Neural cell (in vitro differentiated cells): ENCODE measurements at regions not wholly inside any gene's neighbourhood (a gene's known extent, or its start where the extent isn't known, plus 50 kb on each side); places are given as distances from the start of the nearest gene placed in this dataset.
A peak's percentile ranks its signal among the peaks of the same experiment; 100 is the strongest.

Experiments
- H2AFZ ChIP-seq: fragments of 200-600, 300-800 bp; sonication (generic), shearing (Covaris generic); 2 replicates; pipeline ENCODE4 v1.6.0; 2014; ENCODE audit warnings: low read depth, mild to moderate bottlenecking, antibody characterized with exemption, low read length, moderate library complexity
- H3F3A ChIP-seq: fragments of 200-600 bp; shearing (Covaris generic); 2 replicates; pipeline ENCODE4 v1.6.1; 2016; ENCODE audit warnings: mild to moderate bottlenecking, moderate library complexity, mixed read lengths, antibody characterized with exemption, low read length; ENCODE audit not compliant: insufficient read depth, poor library complexity, severe bottlenecking
- H3K27ac ChIP-seq: fragments of 200-600, 300-800 bp; sonication (generic), shearing (Covaris generic); 2 replicates; pipeline ENCODE4 v1.5.1; 2014; ENCODE audit warnings: mild to moderate bottlenecking, low read length, moderate library complexity
- H3K27me3 ChIP-seq: fragments of 300-800, 200-600 bp; sonication (generic), shearing (Covaris generic); 2 replicates; pipeline ENCODE4 v1.6.0; 2014; ENCODE audit warnings: mild to moderate bottlenecking, low read depth, low read length, moderate library complexity; ENCODE audit not compliant: insufficient read depth
- H3K36me3 ChIP-seq: fragments of 300-800, 200-600 bp; sonication (generic), shearing (Covaris generic); 2 replicates; pipeline ENCODE4 v1.5.1; 2014; ENCODE audit warnings: mild to moderate bottlenecking, antibody characterized with exemption, low read length, moderate library complexity; ENCODE audit not compliant: insufficient read depth
- H3K4me2 ChIP-seq: fragments of 300-800, 200-600 bp; sonication (generic), shearing (Covaris generic); 2 replicates; pipeline ENCODE4 v1.6.0; 2014; ENCODE audit warnings: mild to moderate bottlenecking, low read length
- H3K4me3 ChIP-seq: fragments of 300-800, 200-600 bp; sonication (generic), shearing (Covaris generic); 2 replicates; pipeline ENCODE4 v1.5.1; 2014; ENCODE audit warnings: mild to moderate bottlenecking, low read length, moderate library complexity
- H3K79me2 ChIP-seq: fragments of 200-600 bp; shearing (Covaris generic); replicated peaks from 2 replicates; pipeline ENCODE4 v1.6.0; 2014; ENCODE audit warnings: mild to moderate bottlenecking, low read length, moderate library complexity; ENCODE audit not compliant: insufficient read depth
- H3K9ac ChIP-seq: fragments of 300-800, 200-600 bp; sonication (generic), shearing (Covaris generic); 2 replicates; pipeline ENCODE4 v1.6.1; 2016; ENCODE audit warnings: mild to moderate bottlenecking, low read length, mixed read lengths
- H3K9me2 ChIP-seq: fragments of 200-600 bp; shearing (Covaris generic); 2 replicates; pipeline ENCODE4 v1.6.1; 2016; ENCODE audit warnings: mild to moderate bottlenecking, low read length, mixed read lengths; ENCODE audit not compliant: insufficient read depth
- H3K9me3 ChIP-seq: fragments of 200-600, 300-800 bp; sonication (generic), shearing (Covaris generic); 2 replicates; pipeline ENCODE4 v1.6.1; 2016; ENCODE audit warnings: mild to moderate bottlenecking, mixed run types, low read length, moderate library complexity, mixed read lengths
- H4K20me1 ChIP-seq: fragments of 200-600 bp; shearing (Covaris generic); 2 replicates; pipeline ENCODE4 v1.6.1; 2016; ENCODE audit warnings: mild to moderate bottlenecking, mixed run types; ENCODE audit not compliant: insufficient read depth
- CTCF ChIP-seq: fragments of 450-650 bp; IDR thresholded peaks from 2 replicates; pipeline ENCODE4 v1.5.1; 2014; ENCODE audit warnings: antibody characterized with exemption, mild to moderate bottlenecking, moderate library complexity; ENCODE audit not compliant: poor library complexity, severe bottlenecking
- EP300 ChIP-seq: fragments of 450-650 bp; conservative IDR thresholded peaks from 2 replicates; pipeline ENCODE4 v1.6.1; 2014; ENCODE audit warnings: antibody characterized with exemption, mild to moderate bottlenecking, moderate library complexity; ENCODE audit not compliant: poor library complexity, severe bottlenecking
- EZH2 ChIP-seq: fragments of 200-600, 300-800 bp; shearing (Covaris generic), sonication (generic); IDR thresholded peaks from 2 replicates; pipeline ENCODE4 v1.6.1; 2014; ENCODE audit warnings: antibody characterized with exemption, low read length, borderline replicate concordance, mild to moderate bottlenecking; ENCODE audit not compliant: insufficient read depth, poor library complexity, severe bottlenecking
- MXI1 ChIP-seq: fragments of 450-650 bp; conservative IDR thresholded peaks from 2 replicates; pipeline ENCODE4 v1.6.1; 2014; ENCODE audit warnings: antibody characterized with exemption, mild to moderate bottlenecking; ENCODE audit not compliant: poor library complexity, severe bottlenecking
- POLR2AphosphoS5 ChIP-seq: IDR thresholded peaks from 2 replicates; pipeline ENCODE4 v1.6.1; 2012
- RAD21 ChIP-seq: fragments of 450-650 bp; conservative IDR thresholded peaks from 2 replicates; pipeline ENCODE4 v1.6.1; 2014; ENCODE audit warnings: antibody characterized with exemption, mild to moderate bottlenecking, moderate library complexity
- REST ChIP-seq: IDR thresholded peaks from 2 replicates; pipeline ENCODE4 v1.6.1; 2012; ENCODE audit warnings: borderline replicate concordance
- SMC3 ChIP-seq: fragments of 450-650 bp; conservative IDR thresholded peaks from 2 replicates; pipeline ENCODE4 v1.6.1; 2014; ENCODE audit warnings: antibody characterized with exemption, mild to moderate bottlenecking, moderate library complexity; ENCODE audit not compliant: poor library complexity
- TAF1 ChIP-seq: IDR thresholded peaks from 2 replicates; pipeline ENCODE4 v1.6.1; 2012; ENCODE audit warnings: low read depth

GRCh38 chr3:31302343-31302742, 230.4 kb upstream of the STT3B start:
- Histone ChIP-seq H3K79me2 (no peaks in the 10 kb centered on the region), H3K27me3 (no peaks in the 10 kb centered on the region), H4K20me1 (no peaks in the 10 kb centered on the region), H3K4me3 (no peak overlapping the region), H3F3A (no peaks in the 10 kb centered on the region), H3K36me3 (no peaks in the 10 kb centered on the region), H3K9ac (no peak overlapping the region), H2AFZ (no peak overlapping the region), H3K27ac (no peak overlapping the region), H3K4me2 (no peak overlapping the region), H3K9me2 (no peaks in the 10 kb centered on the region), H3K9me3 (no peaks in the 10 kb centered on the region)
- TF ChIP-seq POLR2AphosphoS5 (no peak), RAD21 (no peak), MXI1 (no peak), EP300 (no peak), SMC3 (no peak)

GRCh38 chr3:31305340-31305739, 227.4 kb upstream of the STT3B start:
- no peak overlapping the region for H3K4me3 ChIP-seq
- no peak overlapping the region for H2AFZ ChIP-seq
- H3K9me2 ChIP-seq, result no peaks in the 10 kb centered on the region
- no peak overlapping the region for H3K4me2 ChIP-seq
- TF ChIP-seq RAD21 (no peak), POLR2AphosphoS5 (peak; percentile 58), EP300 (peak; percentile 82)
- H3K27ac ChIP-seq, result no peak overlapping the region
- no peaks in the 10 kb centered on the region for H4K20me1 ChIP-seq
- no peaks in the 10 kb centered on the region for H3K36me3 ChIP-seq
- H3F3A ChIP-seq, result no peaks in the 10 kb centered on the region
- H3K9ac ChIP-seq, result no peak overlapping the region
- H3K79me2 ChIP-seq, result no peaks in the 10 kb centered on the region
- H3K27me3 ChIP-seq, result no peaks in the 10 kb centered on the region
- no peaks in the 10 kb centered on the region for H3K9me3 ChIP-seq

GRCh38 chr3:31307131-31307785, 225.5 kb upstream of the STT3B start:
- no peak overlapping the region for H2AFZ ChIP-seq
- no peaks in the 10 kb centered on the region for H3F3A ChIP-seq
- H3K4me2 ChIP-seq, result no peak overlapping the region
- no peak overlapping the region for H3K27ac ChIP-seq
- TF ChIP-seq EZH2, result no peak
- no peaks in the 10 kb centered on the region for H3K79me2 ChIP-seq
- no peak overlapping the region for H3K4me3 ChIP-seq
- no peaks in the 10 kb centered on the region for H3K9me3 ChIP-seq
- no peaks in the 10 kb centered on the region for H4K20me1 ChIP-seq
- H3K9ac ChIP-seq, result no peak overlapping the region
- no peaks in the 10 kb centered on the region for H3K27me3 ChIP-seq
- H3K36me3 ChIP-seq, result no peaks in the 10 kb centered on the region
- no peaks in the 10 kb centered on the region for H3K9me2 ChIP-seq

- H3K4me2 ChIP-seq, result no peak overlapping the region
- H3F3A ChIP-seq, result no peaks in the 10 kb centered on the region
- H3K27me3 ChIP-seq, result no peaks in the 10 kb centered on the region
- H4K20me1 ChIP-seq, result no peaks in the 10 kb centered on the region
- no peak overlapping the region for H3K27ac ChIP-seq
- H3K9me2 ChIP-seq, result no peaks in the 10 kb centered on the region
- H3K36me3 ChIP-seq, result no peaks in the 10 kb centered on the region
- H3K9me3 ChIP-seq, result no peaks in the 10 kb centered on the region
- no peaks in the 10 kb centered on the region for H3K79me2 ChIP-seq
- H3K4me3 ChIP-seq, result no peak overlapping the region
- TF ChIP-seq REST (no peak), MXI1 (no peak), CTCF (no peak), EP300 (no peak), TAF1 (no peak), EZH2 (no peak), POLR2AphosphoS5 (no peak), SMC3 (no peak), RAD21 (no peak)
- no peak overlapping the region for H2AFZ ChIP-seq
- no peak overlapping the region for H3K9ac ChIP-seq
Measured at GRCh38 chr3:31311559-31311958, 221.2 kb upstream of the STT3B start.
